ENCODE measurements at regions not wholly inside any gene's neighbourhood (a gene's known extent, or its start where the extent isn't known, plus 50 kb on each side); places are given as distances from the start of the nearest gene placed in this dataset.
"Not testable (repeated sequence)": the region's sequence is repeated elsewhere in the genome, so short reads cannot be mapped to it uniquely, and the experiment has no call there.

- DNase-seq: peak; percentile 82
- ChIA-PET CTCF (interaction anchor here (0.5 to 6.4 kb wide), 3 partner anchors 11 to 259 kb away, joined by 3 to 41 read pairs (median 3); no protein-coding TSS in a partner anchor), POLR2A (interaction anchor here (0.9 kb wide), 1 partner anchor 11 kb away, joined by 4 read pairs; no protein-coding TSS in a partner anchor)
- H3K27ac Mint-ChIP-seq: no peak overlapping the region
- H3K27me3 Mint-ChIP-seq: peaks cover 16% of the 10 kb centered on the region
- no peak overlapping the region for H3K4me3 Mint-ChIP-seq
- no peaks in the 10 kb centered on the region for H3K9me3 Mint-ChIP-seq
- no peaks in the 10 kb centered on the region for H3K36me3 Mint-ChIP-seq (ENCODE audit: low read depth)
- H3K4me1 Mint-ChIP-seq: peaks cover 12% of the 10 kb centered on the region
Measured at GRCh38 chr15:66862940-66863335, 160.9 kb downstream of the SMAD6 start.

- Mint-ChIP-seq H3K4me1 (peaks cover 12% of the 10 kb centered on the region), H3K27ac (no peak overlapping the region), H3K36me3 (ENCODE audit: low read depth) (no peaks in the 10 kb centered on the region), H3K4me3 (no peak overlapping the region), H3K9me3 (no peaks in the 10 kb centered on the region), H3K27me3 (peaks cover 20% of the 10 kb centered on the region)
- CTCF ChIA-PET: interaction anchor here (0.5 to 6.4 kb wide), 3 partner anchors 12 to 259 kb away, joined by 3 to 41 read pairs (median 3); no protein-coding TSS in a partner anchor
- DNase-seq: no peak
- POLR2A ChIA-PET: interaction anchor here (0.9 kb wide), 1 partner anchor 12 kb away, joined by 4 read pairs; no protein-coding TSS in a partner anchor
Measured at GRCh38 chr15:66863390-66864085, 161.5 kb downstream of the SMAD6 start.

GRCh38 chr15:66864086-66864830 lies 162.2 kb downstream of the SMAD6 start:
- DNase-seq: no peak
- Mint-ChIP-seq H3K27me3 (peaks cover 22% of the 10 kb centered on the region), H3K9me3 (no peaks in the 10 kb centered on the region), H3K4me1 (peaks cover 12% of the 10 kb centered on the region), H3K27ac (no peak overlapping the region), H3K36me3 (ENCODE audit: low read depth) (no peaks in the 10 kb centered on the region), H3K4me3 (no peak overlapping the region)
- ChIA-PET POLR2A (no interaction called here), CTCF (interaction anchor here (1.0 to 6.4 kb wide), 2 partner anchors 12 to 58 kb away, joined by 3 to 41 read pairs; no protein-coding TSS in a partner anchor)

- ChIA-PET CTCF (interaction anchor here (1.0 to 6.4 kb wide), 2 partner anchors 13 to 57 kb away, joined by 3 to 41 read pairs; no protein-coding TSS in a partner anchor), POLR2A (no interaction called here)
- DNase-seq: no peak
- H3K4me3 Mint-ChIP-seq: no peak overlapping the region
- H3K4me1 Mint-ChIP-seq: peaks cover 12% of the 10 kb centered on the region
- no peaks in the 10 kb centered on the region for H3K36me3 Mint-ChIP-seq (ENCODE audit: low read depth)
- H3K27me3 Mint-ChIP-seq: peaks cover 25% of the 10 kb centered on the region
- no peaks in the 10 kb centered on the region for H3K9me3 Mint-ChIP-seq
- no peak overlapping the region for H3K27ac Mint-ChIP-seq
Measured at GRCh38 chr15:66864871-66865281, 162.8 kb downstream of the SMAD6 start.

- H3K27ac Mint-ChIP-seq: no peak overlapping the region
- ChIA-PET POLR2A (no interaction called here), CTCF (interaction anchor here (1.0 to 6.4 kb wide), 2 partner anchors 14 to 56 kb away, joined by 3 to 41 read pairs; no protein-coding TSS in a partner anchor)
- H3K9me3 Mint-ChIP-seq: no peaks in the 10 kb centered on the region
- H3K4me1 Mint-ChIP-seq: peaks cover 12% of the 10 kb centered on the region
- no peaks in the 10 kb centered on the region for H3K36me3 Mint-ChIP-seq (ENCODE audit: low read depth)
- peak; percentile 7 for DNase-seq
- H3K4me3 Mint-ChIP-seq: no peak overlapping the region
- H3K27me3 Mint-ChIP-seq: peaks cover 25% of the 10 kb centered on the region
Measured at GRCh38 chr15:66865622-66866611, 163.9 kb downstream of the SMAD6 start.

GRCh38 chr15:66866656-66867055 lies 164.6 kb downstream of the SMAD6 start:
- Mint-ChIP-seq H3K27ac (no peak overlapping the region), H3K27me3 (peaks cover 25% of the 10 kb centered on the region), H3K9me3 (no peaks in the 10 kb centered on the region), H3K4me3 (no peak overlapping the region), H3K36me3 (ENCODE audit: low read depth) (no peaks in the 10 kb centered on the region), H3K4me1 (peaks cover 12% of the 10 kb centered on the region)
- ChIA-PET CTCF (interaction anchor here (2.2 kb wide), 1 partner anchor 15 kb away, joined by 8 read pairs; no protein-coding TSS in a partner anchor), POLR2A (no interaction called here)
- no peak for DNase-seq

- ChIA-PET POLR2A (interaction anchor here (0.6 kb wide), 1 partner anchor 72 kb away, joined by 3 read pairs; no protein-coding TSS in a partner anchor), CTCF (interaction anchor here (0.6 to 2.2 kb wide), 2 partner anchors 17 to 1601 kb away, joined by 3 to 8 read pairs; no protein-coding TSS in a partner anchor)
- no peak overlapping the region for H3K27ac Mint-ChIP-seq
- H3K4me3 Mint-ChIP-seq: no peak overlapping the region
- peaks cover 34% of the 10 kb centered on the region for H3K27me3 Mint-ChIP-seq
- no peak for DNase-seq
- peaks cover 9% of the 10 kb centered on the region for H3K4me1 Mint-ChIP-seq
- H3K36me3 Mint-ChIP-seq (ENCODE audit: low read depth): no peaks in the 10 kb centered on the region
- no peaks in the 10 kb centered on the region for H3K9me3 Mint-ChIP-seq
Measured at GRCh38 chr15:66868918-66869317, 166.9 kb downstream of the SMAD6 start.

- DNase-seq: no peak
- H3K4me3 Mint-ChIP-seq: no peak overlapping the region
- H3K9me3 Mint-ChIP-seq: no peaks in the 10 kb centered on the region
- CTCF ChIA-PET: interaction anchor here (0.7 to 1.3 kb wide), 2 partner anchors 9 to 18 kb away, joined by 3 to 4 read pairs; no protein-coding TSS in a partner anchor
- peaks cover 9% of the 10 kb centered on the region for H3K4me1 Mint-ChIP-seq
- peaks cover 36% of the 10 kb centered on the region for H3K27me3 Mint-ChIP-seq
- H3K36me3 Mint-ChIP-seq (ENCODE audit: low read depth): no peaks in the 10 kb centered on the region
- POLR2A ChIA-PET: no interaction called here
- H3K27ac Mint-ChIP-seq: no peak overlapping the region
Measured at GRCh38 chr15:66870880-66871388, 168.9 kb downstream of the SMAD6 start.

- CTCF ChIA-PET: interaction anchor here (0.7 kb wide), 1 partner anchor 46 kb away, joined by 3 read pairs; no protein-coding TSS in a partner anchor
- Mint-ChIP-seq H3K9me3 (no peaks in the 10 kb centered on the region), H3K27me3 (peaks cover 36% of the 10 kb centered on the region), H3K4me1 (peaks cover 9% of the 10 kb centered on the region), H3K36me3 (ENCODE audit: low read depth) (no peaks in the 10 kb centered on the region), H3K4me3 (no peak overlapping the region), H3K27ac (no peak overlapping the region)
- POLR2A ChIA-PET: interaction anchor here (1.2 kb wide), 1 partner anchor 14 kb away, joined by 4 read pairs; no protein-coding TSS in a partner anchor
- DNase-seq: no peak
Measured at GRCh38 chr15:66872405-66872804, 170.4 kb downstream of the SMAD6 start.

GRCh38 chr15:66873331-66873730 lies 171.3 kb downstream of the SMAD6 start:
- POLR2A ChIA-PET; DNase-seq; H3K4me1 Mint-ChIP-seq; H3K36me3 Mint-ChIP-seq (ENCODE audit: low read depth); H3K4me3 Mint-ChIP-seq; H3K9me3 Mint-ChIP-seq; H3K27ac Mint-ChIP-seq: not testable (repeated sequence)
- peaks cover 34% of the 10 kb centered on the region for H3K27me3 Mint-ChIP-seq
- CTCF ChIA-PET: interaction anchor here (0.6 to 1.0 kb wide), 2 partner anchors 22 to 267 kb away, joined by 3 to 4 read pairs; no protein-coding TSS in a partner anchor

GRCh38 chr15:66873856-66874255 lies 171.8 kb downstream of the SMAD6 start:
- no peaks in the 10 kb centered on the region for H3K36me3 Mint-ChIP-seq (ENCODE audit: low read depth)
- ChIA-PET CTCF (interaction anchor here (1.0 kb wide), 1 partner anchor 22 kb away, joined by 3 read pairs; no protein-coding TSS in a partner anchor), POLR2A (no interaction called here)
- no peak overlapping the region for H3K27ac Mint-ChIP-seq
- no peaks in the 10 kb centered on the region for H3K9me3 Mint-ChIP-seq
- H3K4me1 Mint-ChIP-seq: peaks cover 9% of the 10 kb centered on the region
- H3K4me3 Mint-ChIP-seq: no peak overlapping the region
- H3K27me3 Mint-ChIP-seq: peaks cover 28% of the 10 kb centered on the region
- no peak for DNase-seq

Measured in activated CD4-positive, alpha-beta memory T cell treated with anti-CD3 and anti-CD28 coated beads, Interleukin-2, amount 10 ng/mL, durations not matched to agents 7 days and 5 days (primary cell).